H9 (cell line): ENCODE measurements at regions not wholly inside any gene's neighbourhood (a gene's known extent, or its start where the extent isn't known, plus 50 kb on each side); places are given as distances from the start of the nearest gene placed in this dataset.
A peak's percentile ranks its signal among the peaks of the same experiment; 100 is the strongest.

Source experiments
- DNase-seq: peaks from one replicate; pipeline ENCODE4 v3.0.0-alpha.2; 2017
- H2AFZ ChIP-seq: one replicate; pipeline ENCODE4 v1.6.1; 2013; ENCODE audit warnings: mild to moderate bottlenecking, low read length, control low read depth, moderate library complexity
- H2AK5ac ChIP-seq: 2 replicates; pipeline ENCODE4 v1.6.1; 2013; ENCODE audit warnings: low read length, control low read depth, mixed read lengths; ENCODE audit not compliant: insufficient read length
- H2BK120ac ChIP-seq: one replicate; pipeline ENCODE4 v1.6.1; 2013; ENCODE audit warnings: low read depth, mild to moderate bottlenecking, low read length, control low read depth, inconsistent platforms; ENCODE audit not compliant: poor library complexity, severe bottlenecking
- H2BK12ac ChIP-seq: 2 replicates; pipeline ENCODE4 v1.6.1; 2013; ENCODE audit warnings: low read length, control low read depth, mixed read lengths, low read depth; ENCODE audit not compliant: insufficient read length
- H2BK15ac ChIP-seq: 2 replicates; pipeline ENCODE4 v1.6.1; 2013; ENCODE audit warnings: low read depth, low read length, control low read depth
- H2BK20ac ChIP-seq: one replicate; pipeline ENCODE4 v1.6.1; 2013; ENCODE audit warnings: low read depth, mild to moderate bottlenecking, low read length, control low read depth, inconsistent platforms; ENCODE audit not compliant: poor library complexity, severe bottlenecking
- H2BK5ac ChIP-seq: 2 replicates; pipeline ENCODE4 v1.6.1; 2013; ENCODE audit warnings: low read length, control low read depth, mixed read lengths; ENCODE audit not compliant: insufficient read length
- H3K14ac ChIP-seq: 2 replicates; pipeline ENCODE4 v1.6.1; 2013; ENCODE audit warnings: low read length, control low read depth; ENCODE audit not compliant: insufficient read depth
- H3K18ac ChIP-seq: 2 replicates; pipeline ENCODE4 v1.6.1; 2013; ENCODE audit warnings: low read depth, mild to moderate bottlenecking, mixed read lengths, low read length, control low read depth; ENCODE audit not compliant: insufficient read length
- H3K23ac ChIP-seq: 2 replicates; pipeline ENCODE4 v1.6.1; 2013; ENCODE audit warnings: low read length, control low read depth, mixed read lengths, low read depth; ENCODE audit not compliant: insufficient read length
- H3K23me2 ChIP-seq: 2 replicates; pipeline ENCODE4 v1.6.1; 2013; ENCODE audit warnings: low read depth, mild to moderate bottlenecking, mixed read lengths, low read length, control low read depth; ENCODE audit not compliant: insufficient read length, poor library complexity, severe bottlenecking
- H3K27ac ChIP-seq: 2 replicates; pipeline ENCODE4 v1.5.1; 2013; ENCODE audit warnings: low read length, control low read depth, mixed read lengths, low read depth; ENCODE audit not compliant: insufficient read length
- H3K27me3 ChIP-seq: 2 replicates; pipeline ENCODE4 v1.6.1; 2013; ENCODE audit warnings: low read length, control low read depth, inconsistent platforms; ENCODE audit not compliant: insufficient read depth
- H3K4ac ChIP-seq: 2 replicates; pipeline ENCODE4 v1.6.1; 2013; ENCODE audit warnings: low read depth, mild to moderate bottlenecking, control low read depth, inconsistent platforms, low read length, moderate library complexity
- H3K4me1 ChIP-seq: 2 replicates; pipeline ENCODE4 v1.6.1; 2013; ENCODE audit warnings: low read length, control low read depth, inconsistent platforms; ENCODE audit not compliant: insufficient read depth
- H3K4me2 ChIP-seq: 2 replicates; pipeline ENCODE4 v1.6.1; 2013; ENCODE audit warnings: low read length, control low read depth, mixed read lengths; ENCODE audit not compliant: insufficient read length, insufficient read depth
- H3K56ac ChIP-seq: 2 replicates; pipeline ENCODE4 v1.6.1; 2013; ENCODE audit warnings: low read depth, mild to moderate bottlenecking, mixed read lengths, low read length, control low read depth; ENCODE audit not compliant: insufficient read length
- H3K79me1 ChIP-seq: 2 replicates; pipeline ENCODE4 v1.6.1; 2013; ENCODE audit warnings: low read depth, mild to moderate bottlenecking, moderate library complexity, low read length, control low read depth, inconsistent platforms; ENCODE audit not compliant: insufficient read depth, poor library complexity, severe bottlenecking
- H3K79me2 ChIP-seq: 2 replicates; pipeline ENCODE4 v1.6.1; 2013; ENCODE audit warnings: low read length, control low read depth, inconsistent platforms; ENCODE audit not compliant: insufficient read depth
- H3K9ac ChIP-seq: 2 replicates; pipeline ENCODE4 v1.6.1; 2013; ENCODE audit warnings: low read length, control low read depth, mixed read lengths; ENCODE audit not compliant: insufficient read length; ENCODE audit errors: extremely low read depth
- H3K9me3 ChIP-seq: one replicate; pipeline ENCODE4 v1.6.1; 2013; ENCODE audit warnings: low read depth, low read length, inconsistent platforms; ENCODE audit not compliant: control insufficient read depth
- H3T11ph ChIP-seq: one replicate; pipeline ENCODE4 v1.6.1; 2013; ENCODE audit warnings: mild to moderate bottlenecking, low read length, control low read depth, inconsistent platforms
- H4K20me1 ChIP-seq: one replicate; pipeline ENCODE4 v1.6.1; 2013; ENCODE audit not compliant: control insufficient read depth, insufficient read length, insufficient read depth
- H4K5ac ChIP-seq: 2 replicates; pipeline ENCODE4 v1.6.1; 2013; ENCODE audit warnings: low read depth, mild to moderate bottlenecking, mixed read lengths, low read length, control low read depth; ENCODE audit not compliant: insufficient read length
- H4K8ac ChIP-seq: replicated peaks from 2 replicates; pipeline ENCODE4 v1.6.1; 2013; ENCODE audit warnings: low read length, control low read depth, mixed read lengths, low read depth; ENCODE audit not compliant: insufficient read length
- H4K91ac ChIP-seq: 2 replicates; pipeline ENCODE4 v1.6.1; 2013; ENCODE audit warnings: low read depth, mild to moderate bottlenecking, moderate library complexity, mixed read lengths, low read length, control low read depth; ENCODE audit not compliant: insufficient read length
- H3K27ac Mint-ChIP-seq, 3 experiments: 2 replicates in 2 of 3; 3 replicates in 1 of 3; pipeline ENCODE4 v1.8.0; 2020 to 2021; ENCODE audit warnings: mixed read lengths in 3 of 3, mild to moderate bottlenecking in 1 of 3, moderate library complexity in 1 of 3
- H3K27me3 Mint-ChIP-seq: 2 replicates; pipeline ENCODE4 v1.8.0; 2021; ENCODE audit warnings: low read depth, mild to moderate bottlenecking, moderate library complexity, mixed read lengths
- H3K36me3 Mint-ChIP-seq, 3 experiments: 2 replicates in 2 of 3; 3 replicates in 1 of 3; pipeline ENCODE4 v1.8.0; 2020 to 2021; ENCODE audit warnings: low read depth in 3 of 3, mixed read lengths in 3 of 3; ENCODE audit not compliant: insufficient read depth in 1 of 3
- H3K4me1 Mint-ChIP-seq, 2 experiments: 2 replicates each; pipeline ENCODE4 v1.8.0; 2020; ENCODE audit warnings: mixed read lengths in 2 of 2
- H3K4me3 Mint-ChIP-seq, 2 experiments: 2 replicates in 1 of 2; 3 replicates in 1 of 2; pipeline ENCODE4 v1.8.0; 2020 to 2021; ENCODE audit warnings: mild to moderate bottlenecking in 2 of 2, mixed read lengths in 2 of 2, moderate library complexity in 1 of 2
- H3K9me3 Mint-ChIP-seq, 2 experiments: 2 replicates in 1 of 2; 3 replicates in 1 of 2; pipeline ENCODE4 v1.8.0; 2020; ENCODE audit warnings: mild to moderate bottlenecking in 2 of 2, mixed read lengths in 2 of 2, moderate library complexity in 1 of 2
- WGBS: extraction: QIAGEN DNeasy Blood & Tissue Kit; methylation state at CpG from one replicate; pipeline ENCODE4 v1.1.7; 2013; ENCODE audit warnings: missing lambda C conversion rate, low lambda C conversion rate, mixed read lengths; ENCODE audit not compliant: insufficient read length; ENCODE audit errors: extremely low coverage; 5-methylcytosine and 5-hydroxymethylcytosine counted together
- TF ChIP-seq, protein P1 (sequence below): fragments of 200-600 bp; sonication (generic); conservative IDR thresholded peaks from 3 replicates; pipeline ENCODE4 v1.8.0; 2021; ENCODE audit warnings: antibody characterized with exemption, mild to moderate bottlenecking

DNA sequence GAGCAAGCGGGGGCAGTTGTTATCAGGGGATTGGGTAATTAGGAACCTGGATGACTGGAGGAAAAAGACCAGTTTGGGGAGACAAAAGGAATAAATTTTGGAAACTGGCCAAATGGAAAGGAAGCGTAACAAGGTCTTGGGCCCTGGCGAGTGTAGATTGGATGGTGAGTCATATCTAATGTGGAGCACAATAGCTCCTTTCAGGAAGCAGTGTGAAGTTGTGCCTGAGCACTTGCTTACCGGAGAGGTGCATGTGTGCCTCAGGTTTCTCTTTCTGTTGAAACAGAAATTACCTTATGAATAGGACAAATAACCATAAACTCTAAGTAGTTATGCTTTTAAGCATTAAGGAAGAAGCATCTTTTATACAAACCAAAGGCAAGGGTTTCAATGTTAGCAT is 176.4 kb downstream of the KIF4B start:
- Histone ChIP-seq H2BK5ac (no peak overlapping the region), H4K20me1 (no peaks in the 10 kb centered on the region), H3K4ac (no peak overlapping the region), H3K27ac (no peak overlapping the region), H2BK12ac (no peak overlapping the region), H3K56ac (no peak overlapping the region), H3K4me2 (no peak overlapping the region), H2AFZ (no peak overlapping the region), H2BK15ac (no peak overlapping the region), H3K9me3 (no peaks in the 10 kb centered on the region), H3K4me1 (peaks cover 5% of the 10 kb centered on the region; the same call in 1 of the 2 replicates), H4K5ac (no peak overlapping the region), H3K18ac (no peak overlapping the region), H4K91ac (no peak overlapping the region), H2AK5ac (no peak overlapping the region), H3K14ac (no peak overlapping the region), H3K9ac (no peak overlapping the region), H2BK20ac (no peak overlapping the region), H3K23me2 (no peaks in the 10 kb centered on the region), H4K8ac (no peak overlapping the region), H3K27me3 (no peaks in the 10 kb centered on the region), H3K79me2 (no peaks in the 10 kb centered on the region), H2BK120ac (no peak overlapping the region), H3T11ph (no peak overlapping the region), H3K79me1 (no peaks in the 10 kb centered on the region), H3K23ac (no peak overlapping the region)
- WGBS, result no CpG with 5 or more reads among the region's 4 CpGs
- Mint-ChIP-seq H3K27ac (peak overlapping the region in 1 of 3 experiments; percentile 1; a peak in 1 of 7 replicates), H3K4me1 (peaks cover 16 to 32% of the 10 kb centered on the region in 2 experiments), H3K27me3 (peaks cover 4% of the 10 kb centered on the region), H3K36me3 (peaks cover 0 to 3% (median 0%) of the 10 kb centered on the region in 3 experiments; a peak in 2 of 7 replicates), H3K9me3 (peaks cover 2 to 7% of the 10 kb centered on the region in 2 experiments; a peak in 3 of 5 replicates), H3K4me3 (no peak overlapping the region)
- DNase-seq, result no peak
- TF ChIP-seq, protein P1, sequence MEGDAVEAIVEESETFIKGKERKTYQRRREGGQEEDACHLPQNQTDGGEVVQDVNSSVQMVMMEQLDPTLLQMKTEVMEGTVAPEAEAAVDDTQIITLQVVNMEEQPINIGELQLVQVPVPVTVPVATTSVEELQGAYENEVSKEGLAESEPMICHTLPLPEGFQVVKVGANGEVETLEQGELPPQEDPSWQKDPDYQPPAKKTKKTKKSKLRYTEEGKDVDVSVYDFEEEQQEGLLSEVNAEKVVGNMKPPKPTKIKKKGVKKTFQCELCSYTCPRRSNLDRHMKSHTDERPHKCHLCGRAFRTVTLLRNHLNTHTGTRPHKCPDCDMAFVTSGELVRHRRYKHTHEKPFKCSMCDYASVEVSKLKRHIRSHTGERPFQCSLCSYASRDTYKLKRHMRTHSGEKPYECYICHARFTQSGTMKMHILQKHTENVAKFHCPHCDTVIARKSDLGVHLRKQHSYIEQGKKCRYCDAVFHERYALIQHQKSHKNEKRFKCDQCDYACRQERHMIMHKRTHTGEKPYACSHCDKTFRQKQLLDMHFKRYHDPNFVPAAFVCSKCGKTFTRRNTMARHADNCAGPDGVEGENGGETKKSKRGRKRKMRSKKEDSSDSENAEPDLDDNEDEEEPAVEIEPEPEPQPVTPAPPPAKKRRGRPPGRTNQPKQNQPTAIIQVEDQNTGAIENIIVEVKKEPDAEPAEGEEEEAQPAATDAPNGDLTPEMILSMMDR, result no peak
